SK-N-MC (cell line): ENCODE measurements at regions not wholly inside any gene's neighbourhood (a gene's known extent, or its start where the extent isn't known, plus 50 kb on each side); places are given as distances from the start of the nearest gene placed in this dataset.

Experiments
- EZH2 ChIP-seq: fragments of 200-600 bp; sonication (generic); IDR thresholded peaks from one replicate; pipeline ENCODE4 v1.6.1; 2017; ENCODE audit warnings: antibody characterized with exemption
- FOXP2 ChIP-seq: optimal IDR thresholded peaks from 2 replicates; pipeline ENCODE3; 2011; ENCODE audit warnings: mild to moderate bottlenecking, moderate library complexity; ENCODE audit not compliant: insufficient read depth; ENCODE audit errors: extremely low read length, control extremely low read depth
- POLR2AphosphoS5 ChIP-seq: IDR thresholded peaks from 2 replicates; pipeline ENCODE4 v1.6.1; 2012; ENCODE audit warnings: mild to moderate bottlenecking, low read depth, low read length, borderline replicate concordance

DNA sequence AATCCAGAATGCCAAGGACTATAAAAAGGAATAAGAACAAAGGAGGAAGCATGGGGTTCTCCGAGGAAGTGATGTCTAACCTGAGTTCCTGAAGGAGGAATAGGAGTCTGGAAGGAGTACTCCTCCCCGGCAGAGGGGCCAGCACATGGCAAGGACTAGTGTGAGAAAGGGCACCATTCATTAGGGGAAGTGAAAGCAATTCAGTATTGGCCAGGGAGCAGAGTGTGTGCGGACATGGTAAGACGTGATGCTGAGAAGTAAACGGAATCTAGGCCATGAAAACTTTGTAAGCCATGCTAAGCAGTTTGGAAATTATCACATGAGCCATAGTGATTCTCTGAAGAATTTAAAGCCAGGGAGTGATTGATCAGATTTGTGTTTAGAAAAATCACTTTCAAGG, 218.9 kb upstream of the PRDM1 start:
- no peak for TF ChIP-seq POLR2AphosphoS5
- no peak for TF ChIP-seq EZH2
- no peak for TF ChIP-seq FOXP2
